ENCODE measurements at regions not wholly inside any gene's neighbourhood (a gene's known extent, or its start where the extent isn't known, plus 50 kb on each side); places are given as distances from the start of the nearest gene placed in this dataset.

DNA sequence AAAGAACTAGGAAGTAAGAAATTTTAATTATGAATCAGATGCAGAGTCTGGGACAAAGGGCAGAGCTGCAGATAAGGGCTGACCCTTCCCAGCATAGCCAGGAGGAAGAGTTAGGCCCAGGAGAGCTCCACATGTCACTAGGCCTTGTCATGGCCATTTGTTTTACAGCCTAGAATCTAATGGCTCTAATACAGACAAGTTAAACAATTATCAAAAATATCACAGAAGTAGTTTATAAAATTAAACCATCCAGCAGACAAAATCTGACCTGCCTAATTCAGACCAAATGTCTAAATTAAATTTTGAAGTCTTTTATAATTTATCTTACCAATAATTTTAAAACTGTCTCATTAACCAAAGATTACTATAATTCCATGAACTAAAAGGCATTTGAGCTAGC, 1369.5 kb downstream of the CDH11 start:
- no peak overlapping the region for H3K9ac ChIP-seq (ENCODE audit: low read depth, low read length)
- no peak overlapping the region for H3K27ac ChIP-seq (ENCODE audit: low read length)
- no peak overlapping the region for H3K4me3 ChIP-seq (ENCODE audit: low read length)
- no peaks in the 10 kb centered on the region for H3K27me3 ChIP-seq (ENCODE audit: insufficient read depth, low read length)
- H3K36me3 ChIP-seq (ENCODE audit: insufficient read depth, low read depth, low read length) = no peaks in the 10 kb centered on the region
- no peaks in the 10 kb centered on the region for H3K9me3 ChIP-seq (ENCODE audit: insufficient read depth, low read depth, low read length)
- H3K4me1 ChIP-seq (ENCODE audit: insufficient read depth, low read length) = peaks cover 10% of the 10 kb centered on the region; the same call in 1 of the 2 replicates

DNA sequence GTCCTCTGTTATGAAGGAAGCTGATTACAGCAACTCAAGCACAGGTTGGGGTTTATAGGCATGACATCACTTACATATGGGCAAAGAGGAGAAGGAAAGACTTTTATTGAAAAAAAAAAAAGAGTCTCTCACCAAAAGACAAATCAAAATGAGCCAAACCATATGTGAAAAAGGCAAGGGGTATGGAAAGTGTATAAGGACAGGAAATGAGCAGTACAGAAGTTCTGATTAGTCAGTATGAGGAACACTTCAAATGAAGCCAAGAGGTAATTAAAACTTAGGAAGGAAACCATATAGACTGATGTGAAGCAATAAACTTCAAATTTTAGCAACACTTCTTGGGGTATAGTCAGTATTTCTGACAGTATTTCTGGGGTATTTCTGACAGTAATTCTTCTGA, 1372.6 kb downstream of the CDH11 start:
- Histone ChIP-seq H3K36me3 (ENCODE audit: insufficient read depth, low read depth, low read length) (no peaks in the 10 kb centered on the region), H3K4me3 (ENCODE audit: low read length) (no peak overlapping the region), H3K4me1 (ENCODE audit: insufficient read depth, low read length) (peaks cover 7% of the 10 kb centered on the region; the same call in 1 of the 2 replicates), H3K27ac (ENCODE audit: low read length) (no peak overlapping the region), H3K9me3 (ENCODE audit: insufficient read depth, low read depth, low read length) (no peaks in the 10 kb centered on the region), H3K9ac (ENCODE audit: low read depth, low read length) (no peak overlapping the region), H3K27me3 (ENCODE audit: insufficient read depth, low read length) (no peaks in the 10 kb centered on the region)

DNA sequence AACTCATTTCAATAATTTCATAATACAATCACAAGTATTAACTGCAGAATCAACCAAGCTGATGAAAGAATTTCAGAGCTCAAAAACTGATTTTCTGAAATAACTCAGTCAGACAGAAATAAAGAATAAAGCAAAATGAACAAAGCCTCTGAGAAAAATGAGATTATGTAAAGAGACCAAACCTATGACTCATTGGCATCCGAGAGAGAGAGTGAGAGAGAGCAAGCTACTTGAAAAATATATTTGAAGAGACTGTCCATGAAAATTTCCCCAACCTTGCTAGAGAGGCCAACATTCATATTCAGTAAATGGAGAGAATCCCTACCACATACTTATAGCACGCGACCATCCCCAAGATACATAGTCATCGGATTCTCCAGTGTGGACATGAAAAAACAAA, 1376.4 kb downstream of the CDH11 start:
- Histone ChIP-seq H3K4me3 (ENCODE audit: low read length) (no peak overlapping the region), H3K9me3 (ENCODE audit: insufficient read depth, low read depth, low read length) (no peaks in the 10 kb centered on the region), H3K36me3 (ENCODE audit: insufficient read depth, low read depth, low read length) (no peaks in the 10 kb centered on the region), H3K27me3 (ENCODE audit: insufficient read depth, low read length) (no peaks in the 10 kb centered on the region), H3K9ac (ENCODE audit: low read depth, low read length) (no peak overlapping the region), H3K27ac (ENCODE audit: low read length) (no peak overlapping the region), H3K4me1 (ENCODE audit: insufficient read depth, low read length) (no peaks in the 10 kb centered on the region)

DNA sequence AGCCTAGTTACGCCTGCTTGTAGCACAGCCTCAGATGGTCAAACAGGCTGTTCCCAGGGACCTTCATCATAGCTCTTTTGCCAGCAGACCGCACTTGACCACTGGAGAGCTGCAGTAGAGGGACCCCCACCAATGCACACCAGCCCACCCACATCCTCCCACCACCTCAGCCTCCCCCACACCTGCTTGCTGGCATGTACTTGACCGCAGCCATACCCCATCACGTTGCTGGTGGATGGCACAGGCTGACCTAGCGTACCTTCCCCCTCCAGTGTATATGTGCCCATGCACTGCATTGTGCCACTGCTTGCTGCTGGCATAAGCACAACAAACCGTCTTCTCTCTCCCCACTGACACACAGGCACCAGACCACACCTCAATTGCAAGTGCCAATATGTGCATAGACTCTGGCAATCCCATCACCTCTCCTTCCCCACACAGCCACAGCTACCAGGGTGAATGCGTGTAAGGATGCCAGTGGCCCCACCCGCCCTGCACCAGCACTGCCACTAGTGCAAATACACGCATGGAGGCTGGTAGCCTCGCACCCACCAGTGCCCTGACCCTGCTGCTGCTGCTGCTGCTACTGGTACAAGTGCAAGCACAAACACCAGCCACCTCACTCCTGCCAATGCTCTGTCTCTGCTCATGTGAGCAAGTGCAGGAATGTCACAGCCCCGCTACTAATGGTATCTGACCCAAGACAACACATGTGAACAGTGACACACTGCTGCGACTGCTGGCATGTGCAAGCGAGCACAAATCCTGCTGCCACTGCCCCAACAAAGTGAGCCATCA, 1377.6 kb downstream of the CDH11 start:
- H3K9me3 ChIP-seq (ENCODE audit: insufficient read depth, low read depth, low read length) = no peaks in the 10 kb centered on the region
- H3K9ac ChIP-seq (ENCODE audit: low read depth, low read length) = no peak overlapping the region
- H3K27me3 ChIP-seq (ENCODE audit: insufficient read depth, low read length) = no peaks in the 10 kb centered on the region
- no peaks in the 10 kb centered on the region for H3K4me1 ChIP-seq (ENCODE audit: insufficient read depth, low read length)
- no peak overlapping the region for H3K27ac ChIP-seq (ENCODE audit: low read length)
- H3K4me3 ChIP-seq (ENCODE audit: low read length) = no peak overlapping the region
- no peaks in the 10 kb centered on the region for H3K36me3 ChIP-seq (ENCODE audit: insufficient read depth, low read depth, low read length)

DNA sequence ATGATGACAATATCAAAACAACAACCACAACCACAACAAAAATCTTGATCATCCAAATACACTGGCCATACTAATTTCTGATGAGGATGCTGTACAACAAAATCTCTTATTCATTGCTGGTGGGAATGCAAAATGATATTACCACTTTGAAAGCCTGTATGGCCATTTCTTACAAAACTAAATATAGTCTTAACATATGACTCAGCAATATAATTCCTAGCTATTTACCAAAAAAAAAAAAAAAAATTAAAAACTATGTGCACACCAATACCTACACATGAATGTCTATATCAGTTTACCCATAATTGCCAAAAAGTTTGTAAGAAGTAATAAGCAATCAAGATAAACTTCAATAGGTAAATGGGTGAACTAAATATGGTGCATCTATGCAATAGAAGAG, 1379.7 kb downstream of the CDH11 start:
- Histone ChIP-seq H3K36me3 (ENCODE audit: insufficient read depth, low read depth, low read length) (no peaks in the 10 kb centered on the region), H3K4me1 (ENCODE audit: insufficient read depth, low read length) (no peaks in the 10 kb centered on the region), H3K9me3 (ENCODE audit: insufficient read depth, low read depth, low read length) (no peaks in the 10 kb centered on the region), H3K4me3 (ENCODE audit: low read length) (no peak overlapping the region), H3K27me3 (ENCODE audit: insufficient read depth, low read length) (no peaks in the 10 kb centered on the region), H3K27ac (ENCODE audit: low read length) (no peak overlapping the region), H3K9ac (ENCODE audit: low read depth, low read length) (no peak overlapping the region)

DNA sequence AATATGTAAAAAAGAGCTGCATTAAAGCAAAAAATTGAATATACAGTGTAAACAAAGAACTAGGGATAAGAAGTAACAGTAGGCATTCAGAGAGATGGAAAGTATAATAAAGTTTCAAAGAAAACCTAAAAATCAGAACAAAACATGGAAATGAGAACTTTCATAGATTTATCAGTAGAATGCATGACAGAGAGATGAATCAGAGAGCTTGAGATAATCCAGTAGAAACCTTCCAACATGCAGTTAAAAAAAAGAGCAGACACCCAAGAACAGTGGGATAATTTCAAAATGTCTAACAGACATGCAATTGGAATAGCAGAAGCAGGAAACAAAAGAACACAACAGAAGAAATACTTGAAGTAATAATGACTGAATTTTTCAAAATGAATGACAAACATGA, 1384.2 kb downstream of the CDH11 start:
- Histone ChIP-seq H3K9ac (ENCODE audit: low read depth, low read length) (no peak overlapping the region), H3K27me3 (ENCODE audit: insufficient read depth, low read length) (no peaks in the 10 kb centered on the region), H3K27ac (ENCODE audit: low read length) (no peak overlapping the region), H3K9me3 (ENCODE audit: insufficient read depth, low read depth, low read length) (no peaks in the 10 kb centered on the region), H3K4me3 (ENCODE audit: low read length) (no peak overlapping the region), H3K36me3 (ENCODE audit: insufficient read depth, low read depth, low read length) (no peaks in the 10 kb centered on the region), H3K4me1 (ENCODE audit: insufficient read depth, low read length) (no peaks in the 10 kb centered on the region)

DNA sequence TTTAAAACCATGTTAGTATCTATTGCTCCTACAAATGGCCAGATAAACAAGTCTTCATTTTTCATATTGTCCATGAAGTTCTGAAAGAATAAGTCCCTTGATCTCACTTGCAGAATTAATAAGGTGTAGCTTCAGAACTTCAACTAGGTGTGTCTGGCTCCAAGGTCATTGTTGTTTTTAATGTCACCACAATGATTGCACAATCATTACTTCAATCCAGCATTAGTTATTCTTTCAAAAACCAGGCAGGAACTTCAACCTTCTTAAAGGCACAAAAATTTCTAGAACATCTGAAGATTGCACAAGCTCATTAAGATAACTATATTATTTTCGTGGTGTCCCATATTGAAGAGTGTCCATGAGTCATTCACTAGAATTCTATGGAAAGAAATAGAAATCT, 1386.4 kb downstream of the CDH11 start:
- no peaks in the 10 kb centered on the region for H3K36me3 ChIP-seq (ENCODE audit: insufficient read depth, low read depth, low read length)
- H3K27me3 ChIP-seq (ENCODE audit: insufficient read depth, low read length) = no peaks in the 10 kb centered on the region
- H3K9ac ChIP-seq (ENCODE audit: low read depth, low read length) = no peak overlapping the region
- no peaks in the 10 kb centered on the region for H3K4me1 ChIP-seq (ENCODE audit: insufficient read depth, low read length)
- H3K9me3 ChIP-seq (ENCODE audit: insufficient read depth, low read depth, low read length) = no peaks in the 10 kb centered on the region
- H3K27ac ChIP-seq (ENCODE audit: low read length) = no peak overlapping the region
- H3K4me3 ChIP-seq (ENCODE audit: low read length) = no peak overlapping the region

DNA sequence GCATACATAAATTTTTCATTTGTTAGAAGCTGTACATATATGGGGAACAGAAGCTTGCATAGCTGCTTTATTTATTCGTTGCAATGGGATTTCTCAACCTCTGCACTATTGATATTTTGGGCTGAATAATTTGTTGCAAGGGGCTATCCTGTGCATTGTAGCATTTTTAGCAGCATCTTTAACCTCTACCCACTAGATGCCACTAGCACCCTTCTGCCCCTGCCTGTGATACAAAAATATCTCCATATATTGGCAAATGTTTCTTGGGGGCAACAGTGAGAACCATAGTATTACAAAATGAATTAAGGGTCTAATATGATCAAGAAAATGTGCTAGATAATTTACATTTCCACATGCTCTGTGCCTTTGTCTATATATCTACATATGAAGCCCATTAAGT, 1401.0 kb downstream of the CDH11 start:
- H3K27me3 ChIP-seq (ENCODE audit: insufficient read depth, low read length) = no peaks in the 10 kb centered on the region
- H3K9me3 ChIP-seq (ENCODE audit: insufficient read depth, low read depth, low read length) = no peaks in the 10 kb centered on the region
- no peak overlapping the region for H3K27ac ChIP-seq (ENCODE audit: low read length)
- H3K4me3 ChIP-seq (ENCODE audit: low read length) = no peak overlapping the region
- H3K4me1 ChIP-seq (ENCODE audit: insufficient read depth, low read length) = no peaks in the 10 kb centered on the region
- H3K9ac ChIP-seq (ENCODE audit: low read depth, low read length) = no peak overlapping the region
- no peaks in the 10 kb centered on the region for H3K36me3 ChIP-seq (ENCODE audit: insufficient read depth, low read depth, low read length)

DNA sequence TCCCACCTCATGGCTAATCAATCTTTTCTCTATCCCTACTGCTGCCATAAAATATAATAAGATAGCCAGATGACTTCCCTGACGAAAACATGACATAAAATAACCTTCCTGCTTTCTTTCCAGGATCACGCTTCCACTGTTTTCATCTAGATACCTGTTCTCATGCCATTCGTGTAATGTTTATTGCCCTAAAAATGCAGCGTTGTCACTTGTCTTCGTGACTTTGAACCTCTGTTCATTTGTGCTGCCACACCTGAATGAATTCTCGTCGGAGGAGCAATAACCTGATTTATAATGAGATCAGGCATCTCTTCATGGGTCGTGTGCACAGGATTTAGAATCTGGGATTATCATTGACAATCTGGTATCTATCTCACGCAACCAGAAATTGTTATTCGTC, 1401.9 kb downstream of the CDH11 start:
- no peak overlapping the region for H3K4me3 ChIP-seq (ENCODE audit: low read length)
- no peaks in the 10 kb centered on the region for H3K36me3 ChIP-seq (ENCODE audit: insufficient read depth, low read depth, low read length)
- H3K9ac ChIP-seq (ENCODE audit: low read depth, low read length) = no peak overlapping the region
- H3K27ac ChIP-seq (ENCODE audit: low read length) = no peak overlapping the region
- no peaks in the 10 kb centered on the region for H3K9me3 ChIP-seq (ENCODE audit: insufficient read depth, low read depth, low read length)
- H3K4me1 ChIP-seq (ENCODE audit: insufficient read depth, low read length) = no peaks in the 10 kb centered on the region
- H3K27me3 ChIP-seq (ENCODE audit: insufficient read depth, low read length) = no peaks in the 10 kb centered on the region

DNA sequence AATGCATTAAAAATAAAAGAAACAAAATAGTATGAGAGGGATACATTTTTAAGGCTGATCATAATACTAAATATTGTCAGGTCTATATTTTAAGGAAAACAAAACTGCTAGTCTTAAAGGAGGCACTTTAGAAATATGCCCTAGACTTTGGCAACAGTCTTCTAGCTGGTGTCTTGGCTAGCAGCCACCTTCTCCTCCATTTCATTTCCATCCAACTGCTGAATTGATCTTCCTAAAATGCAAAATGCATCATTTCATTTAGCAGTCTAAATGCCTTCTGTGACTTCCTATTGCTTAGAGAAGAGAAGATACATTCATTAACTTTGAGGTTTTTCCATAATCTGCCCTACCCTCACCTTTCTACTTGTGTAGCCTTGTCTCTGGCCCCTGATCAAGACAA, 1404.1 kb downstream of the CDH11 start:
- Histone ChIP-seq H3K4me3 (ENCODE audit: low read length) (no peak overlapping the region), H3K36me3 (ENCODE audit: insufficient read depth, low read depth, low read length) (no peaks in the 10 kb centered on the region), H3K9ac (ENCODE audit: low read depth, low read length) (no peak overlapping the region), H3K27ac (ENCODE audit: low read length) (no peak overlapping the region), H3K4me1 (ENCODE audit: insufficient read depth, low read length) (peaks cover 3% of the 10 kb centered on the region; the same call in 1 of the 2 replicates), H3K9me3 (ENCODE audit: insufficient read depth, low read depth, low read length) (no peaks in the 10 kb centered on the region), H3K27me3 (ENCODE audit: insufficient read depth, low read length) (no peaks in the 10 kb centered on the region)

DNA sequence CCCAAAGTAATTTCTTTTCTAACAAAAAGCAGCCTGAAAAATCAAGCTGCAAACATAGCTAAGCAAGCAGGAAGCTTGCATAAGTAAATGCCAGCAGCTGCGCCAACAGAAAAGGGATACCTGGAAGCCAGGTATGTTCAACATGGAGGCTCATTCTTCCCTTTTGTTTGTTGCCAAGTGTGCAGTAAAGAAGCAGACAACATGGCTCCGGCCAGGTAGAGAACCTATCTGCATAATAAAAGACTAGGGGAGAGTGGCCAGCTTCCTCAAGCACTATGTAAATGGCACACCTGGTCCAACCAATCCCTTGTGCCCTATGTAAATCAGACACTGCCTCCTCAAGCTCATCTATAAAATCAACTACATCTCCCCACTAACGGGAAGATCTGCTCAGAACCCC, 1407.0 kb downstream of the CDH11 start:
- Histone ChIP-seq H3K4me1 (ENCODE audit: insufficient read depth, low read length) (peaks cover 3% of the 10 kb centered on the region; the same call in 1 of the 2 replicates), H3K9me3 (ENCODE audit: insufficient read depth, low read depth, low read length) (no peaks in the 10 kb centered on the region), H3K4me3 (ENCODE audit: low read length) (no peak overlapping the region), H3K36me3 (ENCODE audit: insufficient read depth, low read depth, low read length) (no peaks in the 10 kb centered on the region), H3K9ac (ENCODE audit: low read depth, low read length) (no peak overlapping the region), H3K27me3 (ENCODE audit: insufficient read depth, low read length) (no peaks in the 10 kb centered on the region), H3K27ac (ENCODE audit: low read length) (no peak overlapping the region)

DNA sequence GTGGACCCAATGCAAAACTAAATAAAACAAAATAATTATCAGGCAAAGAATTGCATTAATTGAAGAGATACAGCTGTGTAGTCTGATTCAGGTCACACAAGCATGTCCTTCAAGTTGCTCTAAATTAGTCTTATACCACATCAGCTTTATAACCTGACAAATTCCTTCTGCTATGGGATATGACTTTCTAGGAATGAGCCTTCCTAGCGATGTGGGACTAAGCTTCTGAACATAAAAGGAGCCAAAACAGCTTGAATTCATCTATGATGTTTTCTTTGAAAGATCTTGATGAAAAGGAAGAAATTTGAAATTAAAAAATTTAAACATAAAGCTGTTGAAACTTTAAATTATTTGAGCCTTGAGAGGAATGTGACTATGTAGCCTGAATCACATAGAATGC, 1409.1 kb downstream of the CDH11 start:
- Histone ChIP-seq H3K4me3 (ENCODE audit: low read length) (no peak overlapping the region), H3K9me3 (ENCODE audit: insufficient read depth, low read depth, low read length) (no peaks in the 10 kb centered on the region), H3K36me3 (ENCODE audit: insufficient read depth, low read depth, low read length) (no peaks in the 10 kb centered on the region), H3K27ac (ENCODE audit: low read length) (no peak overlapping the region), H3K4me1 (ENCODE audit: insufficient read depth, low read length) (peaks cover 3% of the 10 kb centered on the region; the same call in 1 of the 2 replicates), H3K27me3 (ENCODE audit: insufficient read depth, low read length) (no peaks in the 10 kb centered on the region), H3K9ac (ENCODE audit: low read depth, low read length) (no peak overlapping the region)

All from iPS-20b (cell line).